GM12878 (cell line): ENCODE measurements at regions not wholly inside any gene's neighbourhood (a gene's known extent, or its start where the extent isn't known, plus 50 kb on each side); places are given as distances from the start of the nearest gene placed in this dataset.

ENCODE experiments used
- ATAC-seq: fragments of 200-7000 bp; cut with Tn5 transposase; 3 replicates; pipeline ENCODE4 v1.9.1; 2020; ENCODE audit warnings: mild to moderate bottlenecking, moderate library complexity
- BruUV-seq: library from RNA; stranded (reverse); fragments of 400-500 nt; replicated peaks from 2 replicates; lab custom pipeline; 2021; lab: Mats Ljungman, UMichigan
- CTCF ChIA-PET: fragments of 300-600 bp; sonication (Branson Sonifier 250); formaldehyde crosslinking; extraction: SDS; loops from one replicate; lab custom pipeline; 2021; ENCODE audit warnings: inconsistent platforms; lab: Yijun Ruan, JAX
- POLR2A ChIA-PET: fragments of 350-600 bp; formaldehyde crosslinking; extraction: SDS; loops from one replicate; lab custom pipeline; 2021; ENCODE audit warnings: inconsistent platforms; lab: Charles Lee
- RAD21 ChIA-PET: fragments of 300-600 bp; sonication (Branson Sonifier 250); formaldehyde crosslinking; loops from one replicate; lab custom pipeline; 2023; ENCODE audit warnings: antibody characterized with exemption; ENCODE audit not compliant: unreplicated experiment; lab: Charles Lee
- SMC1A ChIA-PET: fragments of 300-600 bp; sonication (Branson Sonifier 250); formaldehyde crosslinking; loops from one replicate; lab custom pipeline; 2023; ENCODE audit not compliant: unreplicated experiment, uncharacterized antibody; lab: Charles Lee
- DNase-seq: peaks from one replicate; pipeline ENCODE4 v3.0.0-alpha.2; 2011; ENCODE audit warnings: low read depth, low spot score
- FAIRE-seq: peaks from 3 replicates; lab custom pipeline; 2011; peaks lifted over from hg19 to GRCh38; lab: Jason Lieb, UNC
- H2AFZ ChIP-seq: 2 replicates; pipeline ENCODE4 v1.6.0; 2011; ENCODE audit warnings: low read depth, low read length, control low read depth; ENCODE audit not compliant: control insufficient read depth
- H3K27ac ChIP-seq: 2 replicates; pipeline ENCODE4 v1.5.1; 2011; ENCODE audit warnings: control low read depth; ENCODE audit not compliant: control insufficient read depth, insufficient read depth
- H3K27me3 ChIP-seq, 2 experiments: replicated peaks in 1 of 2; 2 replicates each; pipeline versions ENCODE4 v1.6.0 to v1.6.1; 2011; ENCODE audit warnings: low read length in 1 of 2; ENCODE audit not compliant: control insufficient read depth in 2 of 2, insufficient read depth in 2 of 2
- H3K36me3 ChIP-seq, 2 experiments: 2 replicates each; pipeline ENCODE4 v1.5.1; 2011; ENCODE audit warnings: low read length in 1 of 2; ENCODE audit not compliant: control insufficient read depth in 2 of 2, insufficient read depth in 2 of 2
- H3K4me1 ChIP-seq: 2 replicates; pipeline ENCODE4 v1.6.1; 2011; ENCODE audit warnings: mild to moderate bottlenecking, low read length, moderate library complexity, mixed read lengths; ENCODE audit not compliant: control insufficient read depth, insufficient read depth
- H3K4me2 ChIP-seq: 2 replicates; pipeline ENCODE4 v1.6.0; 2011; ENCODE audit warnings: control low read depth; ENCODE audit not compliant: control insufficient read depth, insufficient read depth
- H3K4me3 ChIP-seq: fragments of 200-600 bp; sonication (generic); 2 replicates; pipeline ENCODE4 v1.5.1; 2016
- H3K79me2 ChIP-seq: 2 replicates; pipeline ENCODE4 v1.6.0; 2011; ENCODE audit warnings: low read length; ENCODE audit not compliant: control insufficient read depth, insufficient read depth
- H3K9ac ChIP-seq: 2 replicates; pipeline ENCODE4 v1.8.0; 2011; ENCODE audit warnings: low read length, control low read depth, mixed read lengths; ENCODE audit not compliant: control insufficient read depth, insufficient read depth
- H3K9me3 ChIP-seq: replicated peaks from 3 replicates; pipeline ENCODE4 v1.5.1; 2011; ENCODE audit warnings: mild to moderate bottlenecking, low read length; ENCODE audit not compliant: control insufficient read depth, insufficient read depth
- H4K20me1 ChIP-seq: 2 replicates; pipeline ENCODE4 v1.6.0; 2011; ENCODE audit not compliant: control insufficient read depth, insufficient read depth
- ATF2 ChIP-seq: IDR thresholded peaks from 2 replicates; pipeline ENCODE4 v1.6.1; 2012; ENCODE audit warnings: low read length, inconsistent platforms
- BRCA1 ChIP-seq: IDR thresholded peaks from 2 replicates; pipeline ENCODE4 v1.6.1; 2011; ENCODE audit warnings: low read depth, low read length, improper control_type of control experiment
- CBFB ChIP-seq: IDR thresholded peaks from 2 replicates; pipeline ENCODE4 v1.6.1; 2016; ENCODE audit warnings: antibody characterized with exemption, low read depth
- CHD2 ChIP-seq: IDR thresholded peaks from 2 replicates; pipeline ENCODE4 v1.6.1; 2011; ENCODE audit warnings: low read depth, low read length, improper control_type of control experiment, borderline replicate concordance
- ESRRA ChIP-seq: IDR thresholded peaks from 2 replicates; pipeline ENCODE4 v1.6.1; 2012; ENCODE audit warnings: mild to moderate bottlenecking, low read length, improper control_type of control experiment
- LARP7 ChIP-seq: fragments of 450-650 bp; IDR thresholded peaks from 2 replicates; pipeline ENCODE4 v1.6.1; 2017; ENCODE audit warnings: mild to moderate bottlenecking
- MEF2A ChIP-seq: IDR thresholded peaks from 2 replicates; pipeline ENCODE4 v1.6.1; 2011; ENCODE audit warnings: low read depth, mild to moderate bottlenecking, low read length, moderate library complexity; ENCODE audit not compliant: insufficient read depth
- STAT3 ChIP-seq: IDR thresholded peaks from 2 replicates; pipeline ENCODE4 v1.6.1; 2011; ENCODE audit warnings: low read depth, low read length, improper control_type of control experiment
- TCF12 ChIP-seq: IDR thresholded peaks from 2 replicates; pipeline ENCODE4 v1.6.1; 2011; ENCODE audit warnings: low read depth, mild to moderate bottlenecking, low read length
- WGBS: methylation state at CpG from one replicate; pipeline ENCODE4 v1.1.6; 2016; ENCODE audit warnings: low lambda C conversion rate; ENCODE audit not compliant: insufficient replicate concordance, insufficient coverage; ENCODE audit errors: missing lambda C conversion rate; 5-methylcytosine and 5-hydroxymethylcytosine counted together
- in situ Hi-C: fragments of 300-500 bp; cut with MboI; formaldehyde crosslinking; loops from 9 replicates; pipeline ENCODE4 v1.14.3; 2018; ENCODE audit warnings: mixed read lengths
- intact Hi-C: fragments of 100-400 bp; cut with micrococcal nuclease; formaldehyde crosslinking; loops from one replicate; pipeline ENCODE4 v1.14.2; 2022; ENCODE audit not compliant: unreplicated experiment
- TF ChIP-seq, protein P1 (sequence below): fragments of 450-650 bp; IDR thresholded peaks from 2 replicates; pipeline ENCODE4 v1.6.1; 2017; ENCODE audit warnings: mild to moderate bottlenecking, moderate library complexity
- TF ChIP-seq, protein P2 (sequence below): IDR thresholded peaks from 2 replicates; pipeline ENCODE4 v1.6.1; 2011; ENCODE audit warnings: borderline replicate concordance, low read depth, mild to moderate bottlenecking, moderate library complexity, low read length; ENCODE audit not compliant: insufficient read depth, poor library complexity, severe bottlenecking

DNA sequence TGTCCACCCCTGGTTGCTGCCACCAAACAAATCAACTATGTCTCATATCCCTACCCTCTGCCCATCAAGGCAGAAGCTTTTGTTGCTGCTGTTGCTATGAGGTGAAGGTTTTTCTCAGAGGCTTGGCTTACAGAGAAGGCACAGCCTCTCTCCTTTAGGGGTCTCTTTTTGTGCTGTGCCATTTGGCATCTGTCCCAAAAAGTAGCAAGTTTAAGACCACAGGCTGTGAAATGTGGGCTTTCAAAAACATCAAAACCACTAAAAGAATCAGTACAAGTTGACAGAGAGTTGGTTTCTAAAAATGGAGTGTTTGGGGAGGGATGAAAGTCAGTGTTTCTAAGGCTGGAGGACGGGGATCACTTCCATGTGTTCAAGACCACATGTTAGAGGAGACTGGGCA lies 634.9 kb downstream of the BCOR start:
- H3K9me3 ChIP-seq: no peaks in the 10 kb centered on the region
- BruUV-seq: no TSS peak

GRCh38 chrX:39464253-39464652 lies 633.5 kb downstream of the BCOR start:
- intact Hi-C loops: no loop called here
- SMC1A ChIA-PET: no interaction called here
- H3K4me1 ChIP-seq: no peaks in the 10 kb centered on the region
- H4K20me1 ChIP-seq: no peaks in the 10 kb centered on the region
- H3K9ac ChIP-seq: no peak overlapping the region
- ATAC-seq (no peak), DNase-seq (no peak), FAIRE-seq (no peak)
- H3K79me2 ChIP-seq: no peaks in the 10 kb centered on the region
- 3% methylated on average over 7 of the region's 7 CpGs for WGBS
- in situ Hi-C loops: no loop called here
- H3K4me3 ChIP-seq: no peak overlapping the region
- no peak overlapping the region for H3K4me2 ChIP-seq
- no peaks in the 10 kb centered on the region for H3K27me3 ChIP-seq
- POLR2A ChIA-PET: no interaction called here
- CTCF ChIA-PET: no interaction called here
- H2AFZ ChIP-seq: no peak overlapping the region
- TF ChIP-seq ESRRA (no peak), MEF2A (no peak), CBFB (no peak)
- TF ChIP-seq, protein P1, sequence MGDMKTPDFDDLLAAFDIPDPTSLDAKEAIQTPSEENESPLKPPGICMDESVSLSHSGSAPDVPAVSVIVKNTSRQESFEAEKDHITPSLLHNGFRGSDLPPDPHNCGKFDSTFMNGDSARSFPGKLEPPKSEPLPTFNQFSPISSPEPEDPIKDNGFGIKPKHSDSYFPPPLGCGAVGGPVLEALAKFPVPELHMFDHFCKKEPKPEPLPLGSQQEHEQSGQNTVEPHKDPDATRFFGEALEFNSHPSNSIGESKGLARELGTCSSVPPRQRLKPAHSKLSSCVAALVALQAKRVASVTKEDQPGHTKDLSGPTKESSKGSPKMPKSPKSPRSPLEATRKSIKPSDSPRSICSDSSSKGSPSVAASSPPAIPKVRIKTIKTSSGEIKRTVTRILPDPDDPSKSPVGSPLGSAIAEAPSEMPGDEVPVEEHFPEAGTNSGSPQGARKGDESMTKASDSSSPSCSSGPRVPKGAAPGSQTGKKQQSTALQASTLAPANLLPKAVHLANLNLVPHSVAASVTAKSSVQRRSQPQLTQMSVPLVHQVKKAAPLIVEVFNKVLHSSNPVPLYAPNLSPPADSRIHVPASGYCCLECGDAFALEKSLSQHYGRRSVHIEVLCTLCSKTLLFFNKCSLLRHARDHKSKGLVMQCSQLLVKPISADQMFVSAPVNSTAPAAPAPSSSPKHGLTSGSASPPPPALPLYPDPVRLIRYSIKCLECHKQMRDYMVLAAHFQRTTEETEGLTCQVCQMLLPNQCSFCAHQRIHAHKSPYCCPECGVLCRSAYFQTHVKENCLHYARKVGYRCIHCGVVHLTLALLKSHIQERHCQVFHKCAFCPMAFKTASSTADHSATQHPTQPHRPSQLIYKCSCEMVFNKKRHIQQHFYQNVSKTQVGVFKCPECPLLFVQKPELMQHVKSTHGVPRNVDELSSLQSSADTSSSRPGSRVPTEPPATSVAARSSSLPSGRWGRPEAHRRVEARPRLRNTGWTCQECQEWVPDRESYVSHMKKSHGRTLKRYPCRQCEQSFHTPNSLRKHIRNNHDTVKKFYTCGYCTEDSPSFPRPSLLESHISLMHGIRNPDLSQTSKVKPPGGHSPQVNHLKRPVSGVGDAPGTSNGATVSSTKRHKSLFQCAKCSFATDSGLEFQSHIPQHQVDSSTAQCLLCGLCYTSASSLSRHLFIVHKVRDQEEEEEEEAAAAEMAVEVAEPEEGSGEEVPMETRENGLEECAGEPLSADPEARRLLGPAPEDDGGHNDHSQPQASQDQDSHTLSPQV: no peak
- TF ChIP-seq, protein P2, sequence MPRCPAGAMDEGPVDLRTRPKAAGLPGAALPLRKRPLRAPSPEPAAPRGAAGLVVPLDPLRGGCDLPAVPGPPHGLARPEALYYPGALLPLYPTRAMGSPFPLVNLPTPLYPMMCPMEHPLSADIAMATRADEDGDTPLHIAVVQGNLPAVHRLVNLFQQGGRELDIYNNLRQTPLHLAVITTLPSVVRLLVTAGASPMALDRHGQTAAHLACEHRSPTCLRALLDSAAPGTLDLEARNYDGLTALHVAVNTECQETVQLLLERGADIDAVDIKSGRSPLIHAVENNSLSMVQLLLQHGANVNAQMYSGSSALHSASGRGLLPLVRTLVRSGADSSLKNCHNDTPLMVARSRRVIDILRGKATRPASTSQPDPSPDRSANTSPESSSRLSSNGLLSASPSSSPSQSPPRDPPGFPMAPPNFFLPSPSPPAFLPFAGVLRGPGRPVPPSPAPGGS: no peak
- no peaks in the 10 kb centered on the region for H3K36me3 ChIP-seq
- no peaks in the 10 kb centered on the region for H3K9me3 ChIP-seq
- no peak overlapping the region for H3K27ac ChIP-seq
- no TSS peak for BruUV-seq
- RAD21 ChIA-PET: no interaction called here

More for the DNA sequence above, 634.9 kb downstream of the BCOR start:
- Histone ChIP-seq H3K4me2 (no peak overlapping the region), H3K4me1 (no peaks in the 10 kb centered on the region), H3K27ac (no peak overlapping the region), H3K9ac (no peak overlapping the region), H3K36me3 (no peaks in the 10 kb centered on the region), H3K4me3 (no peak overlapping the region), H3K79me2 (no peaks in the 10 kb centered on the region), H2AFZ (no peak overlapping the region), H3K27me3 (no peaks in the 10 kb centered on the region), H4K20me1 (no peaks in the 10 kb centered on the region)
- 0% methylated on average over 1 of the region's 1 CpG for WGBS
- POLR2A ChIA-PET: no interaction called here
- FAIRE-seq (no peak), ATAC-seq (no peak), DNase-seq (no peak)
- in situ Hi-C loops (no loop called here), intact Hi-C loops (no loop called here)
- SMC1A ChIA-PET: interaction anchor here (1.2 kb wide), 1 partner anchor 21 kb away, joined by 3 read pairs; no protein-coding TSS in a partner anchor
- RAD21 ChIA-PET: no interaction called here
- TF ChIP-seq CHD2 (no peak), STAT3 (no peak), LARP7 (no peak), BRCA1 (no peak), TCF12 (no peak), ATF2 (no peak)
- CTCF ChIA-PET: no interaction called here
